K562 (cell line): ENCODE measurements at regions not wholly inside any gene's neighbourhood (a gene's known extent, or its start where the extent isn't known, plus 50 kb on each side); places are given as distances from the start of the nearest gene placed in this dataset.

Experiments used
- ATAC-seq: fragments of 200-7000 bp; cut with Tn5 transposase; 3 replicates; pipeline ENCODE4 v1.9.1; 2020; ENCODE audit warnings: moderate library complexity
- BruUV-seq: library from RNA; stranded (reverse); fragments of 400-500 nt; replicated peaks from 2 replicates; lab custom pipeline; 2021; lab: Mats Ljungman, UMichigan
- CTCF ChIA-PET: fragments of 300-600 bp; formaldehyde crosslinking; extraction: SDS; loops from one replicate; lab custom pipeline; 2021; ENCODE audit warnings: low intra/inter-chr PET ratio; lab: Yijun Ruan, JAX
- POLR2A ChIA-PET: fragments of 300-600, 350-650 bp; sonication (Branson Sonifier 250); formaldehyde crosslinking; extraction: SDS; loops from one replicate; lab custom pipeline; 2021; ENCODE audit warnings: antibody characterized with exemption, inconsistent platforms; lab: Yijun Ruan, JAX
- DNase-seq, 4 experiments: peaks; one replicate each; pipeline versions ENCODE4 v3.0.0 to v3.0.0-alpha.2; 2011 to 2018; ENCODE audit warnings: low spot score in 3 of 4, mixed read lengths in 3 of 4; ENCODE audit errors: extremely low read depth in 1 of 4
- FAIRE-seq: peaks from 2 replicates; lab custom pipeline; 2011; peaks lifted over from hg19 to GRCh38; lab: Jason Lieb, UNC
- H2AFZ ChIP-seq: 2 replicates; pipeline ENCODE4 v1.6.0; 2011; ENCODE audit warnings: low read depth, low read length, control low read depth, inconsistent platforms
- H3K27ac ChIP-seq: fragments of 200-600 bp; 3 replicates; pipeline ENCODE4 v1.8.0; 2011; ENCODE audit warnings: low read depth, mild to moderate bottlenecking, control low read depth, inconsistent platforms, low read length, moderate library complexity, mixed read lengths; ENCODE audit errors: extremely low read depth
- H3K27me3 ChIP-seq, 2 experiments: fragments of 300-600 bp in 1 of 2; 2 replicates in 1 of 2; 3 replicates in 1 of 2; pipeline versions ENCODE4 v1.6.0 to v1.8.0; 2011; ENCODE audit warnings: inconsistent platforms in 2 of 2, low read length in 2 of 2, mild to moderate bottlenecking in 1 of 2, mixed read lengths in 1 of 2, moderate library complexity in 1 of 2; ENCODE audit not compliant: control insufficient read depth in 2 of 2, insufficient read depth in 2 of 2
- H3K36me3 ChIP-seq: fragments of 300-600 bp; 3 replicates; pipeline ENCODE4 v1.8.0; 2011; ENCODE audit warnings: mild to moderate bottlenecking, low read length, inconsistent platforms; ENCODE audit not compliant: control insufficient read depth, insufficient read depth
- H3K4me1 ChIP-seq, 2 experiments: fragments of 200-600 bp in 1 of 2; replicated peaks in 1 of 2; 2 replicates in 1 of 2; 3 replicates in 1 of 2; pipeline versions ENCODE4 v1.5.1 to v1.8.0; 2011; ENCODE audit warnings: inconsistent platforms in 2 of 2, low read length in 2 of 2, mild to moderate bottlenecking in 1 of 2, mixed read lengths in 1 of 2, moderate library complexity in 1 of 2; ENCODE audit not compliant: control insufficient read depth in 2 of 2, insufficient read depth in 2 of 2
- H3K4me2 ChIP-seq: 2 replicates; pipeline ENCODE4 v1.6.1; 2011; ENCODE audit warnings: low read length, control low read depth, inconsistent platforms, mixed read lengths; ENCODE audit not compliant: insufficient read depth
- H3K4me3 ChIP-seq: fragments of 200-600 bp; sonication (generic), shearing (Covaris generic); 2 replicates; pipeline ENCODE4 v1.5.1; 2016; ENCODE audit warnings: control low read depth, inconsistent platforms
- H3K79me2 ChIP-seq: fragments of 200-600 bp; 3 replicates; pipeline ENCODE4 v1.8.0; 2011; ENCODE audit warnings: low read length, inconsistent platforms; ENCODE audit not compliant: control insufficient read depth, insufficient read depth
- H3K9ac ChIP-seq, 2 experiments: 2 replicates each; pipeline versions ENCODE4 v1.6.0 to v1.6.1; 2011; ENCODE audit warnings: low read depth in 2 of 2, low read length in 2 of 2, control low read depth in 1 of 2, inconsistent platforms in 1 of 2, mild to moderate bottlenecking in 1 of 2, mixed read lengths in 1 of 2; ENCODE audit not compliant: insufficient read depth in 1 of 2
- H3K9me1 ChIP-seq: one replicate; pipeline ENCODE4 v1.6.0; 2011; ENCODE audit warnings: inconsistent platforms, mild to moderate bottlenecking, low read length, moderate library complexity; ENCODE audit not compliant: control insufficient read depth, insufficient read depth
- H3K9me3 ChIP-seq: replicated peaks from 2 replicates; pipeline ENCODE4 v1.5.1; 2011; ENCODE audit warnings: low read depth, low read length, inconsistent platforms; ENCODE audit not compliant: control insufficient read depth, insufficient read depth
- H4K20me1 ChIP-seq: replicated peaks from 2 replicates; pipeline ENCODE4 v1.6.1; 2011; ENCODE audit warnings: low read length, inconsistent platforms, mixed read lengths; ENCODE audit not compliant: control insufficient read depth, insufficient read depth
- HNRNPH1 ChIP-seq: fragments of 200-400 bp; formaldehyde crosslinking; optimal IDR thresholded peaks from 2 replicates; pipeline ENCODE3; 2017; ENCODE audit warnings: low read depth, mild to moderate bottlenecking, low read length, moderate library complexity
- MED1 ChIP-seq: sonication (generic); formaldehyde crosslinking; IDR thresholded peaks from 2 replicates; pipeline ENCODE4 v1.8.1; 2023; ENCODE audit warnings: missing genetic modification reagents, borderline replicate concordance
- MTA3 ChIP-seq: fragments of 450-650 bp; formaldehyde crosslinking; IDR thresholded peaks from 2 replicates; pipeline ENCODE4 v1.6.1; 2017; ENCODE audit warnings: mild to moderate bottlenecking, borderline replicate concordance
- NCOA6 ChIP-seq: fragments of 450-650 bp; IDR thresholded peaks from 2 replicates; pipeline ENCODE4 v1.6.1; 2017; ENCODE audit warnings: mild to moderate bottlenecking
- POLR2A ChIP-seq: fragments of 450-650 bp; conservative IDR thresholded peaks from 2 replicates; pipeline ENCODE4 v1.6.1; 2016
- SRSF1 ChIP-seq: fragments of 200-400 bp; formaldehyde crosslinking; IDR thresholded peaks from 2 replicates; pipeline ENCODE4 v1.6.1; 2017; ENCODE audit warnings: mild to moderate bottlenecking, low read depth, low read length, moderate library complexity
- ZBTB34 ChIP-seq: fragments of 250-450 bp; sonication (Bioruptor Pico); IDR thresholded peaks from 2 replicates; pipeline ENCODE4 v1.8.0; 2021; ENCODE audit warnings: mild to moderate bottlenecking, moderate library complexity
- WGBS: fragments of 100-300 bp; shearing (Covaris generic); methylation state at CpG from one replicate; pipeline ENCODE4 v1.1.6; 2016; ENCODE audit warnings: low coverage, mixed read lengths; ENCODE audit not compliant: insufficient coverage; ENCODE audit errors: missing lambda C conversion rate; 5-methylcytosine and 5-hydroxymethylcytosine counted together
- in situ Hi-C: fragments of 300-500 bp; cut with MboI; formaldehyde crosslinking; loops from 4 replicates; pipeline ENCODE4 v1.15.0; 2018; ENCODE audit warnings: inconsistent platforms, mixed read lengths
- intact Hi-C: fragments of 100-400 bp; cut with micrococcal nuclease; formaldehyde crosslinking; loops from 2 replicates; pipeline ENCODE4 v1.14.2; 2022
- TF ChIP-seq, protein P1 (sequence below), 2 experiments: fragments of 450-650 bp; IDR thresholded peaks; 2 replicates each; pipeline ENCODE4 v1.6.1; 2016

DNA sequence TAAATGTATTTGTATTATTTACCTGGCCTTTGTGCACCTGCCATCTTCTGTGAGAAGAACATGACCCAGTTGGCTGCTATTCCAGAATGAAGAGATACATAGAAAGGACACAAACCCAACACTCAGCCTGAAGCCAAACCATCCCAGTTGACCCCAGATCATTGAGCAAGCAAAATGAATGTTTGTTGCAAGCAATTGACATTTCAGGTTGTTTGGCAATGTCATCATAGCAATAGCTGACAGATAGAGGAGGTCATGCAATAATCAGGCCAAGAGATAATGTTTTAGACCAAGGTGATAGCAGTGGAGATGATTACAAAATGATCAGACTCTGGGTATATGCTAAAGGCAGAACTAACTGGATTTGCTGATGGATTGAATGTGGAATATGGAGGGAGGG, 71.2 kb upstream of the TMEM164 start:
- ATAC-seq (no peak), DNase-seq (no peak), FAIRE-seq (no peak)
- BruUV-seq: no TSS peak
- H4K20me1 ChIP-seq: no peaks in the 10 kb centered on the region
- H3K4me2 ChIP-seq: no peak overlapping the region
- no peaks in the 10 kb centered on the region for H3K79me2 ChIP-seq
- no peaks in the 10 kb centered on the region; the same call in 1 of the 2 replicates for H3K9me3 ChIP-seq
- H2AFZ ChIP-seq: no peak overlapping the region
- no peaks in the 10 kb centered on the region for H3K36me3 ChIP-seq
- ChIA-PET POLR2A (no interaction called here), CTCF (no interaction called here)
- no peaks in the 10 kb centered on the region for H3K27me3 ChIP-seq
- intact Hi-C loops: no loop called here
- no peak overlapping the region for H3K4me3 ChIP-seq
- H3K4me1 ChIP-seq: peaks cover 0 to 19% of the 10 kb centered on the region in 2 experiments; a peak in 3 of 5 replicates
- TF ChIP-seq MED1 (CRISPR knock-in tag) (no peak), NCOA6 (no peak), SRSF1 (no peak), MTA3 (no peak)
- TF ChIP-seq, protein P1, sequence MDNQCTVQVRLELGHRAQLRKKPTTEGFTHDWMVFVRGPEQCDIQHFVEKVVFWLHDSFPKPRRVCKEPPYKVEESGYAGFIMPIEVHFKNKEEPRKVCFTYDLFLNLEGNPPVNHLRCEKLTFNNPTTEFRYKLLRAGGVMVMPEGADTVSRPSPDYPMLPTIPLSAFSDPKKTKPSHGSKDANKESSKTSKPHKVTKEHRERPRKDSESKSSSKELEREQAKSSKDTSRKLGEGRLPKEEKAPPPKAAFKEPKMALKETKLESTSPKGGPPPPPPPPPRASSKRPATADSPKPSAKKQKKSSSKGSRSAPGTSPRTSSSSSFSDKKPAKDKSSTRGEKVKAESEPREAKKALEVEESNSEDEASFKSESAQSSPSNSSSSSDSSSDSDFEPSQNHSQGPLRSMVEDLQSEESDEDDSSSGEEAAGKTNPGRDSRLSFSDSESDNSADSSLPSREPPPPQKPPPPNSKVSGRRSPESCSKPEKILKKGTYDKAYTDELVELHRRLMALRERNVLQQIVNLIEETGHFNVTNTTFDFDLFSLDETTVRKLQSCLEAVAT (IDR thresholded peaks at IDR 0.05): no peak
- in situ Hi-C loops: no loop called here
- no peak overlapping the region for H3K9ac ChIP-seq
- no peak overlapping the region for H3K27ac ChIP-seq
- no peaks in the 10 kb centered on the region for H3K9me1 ChIP-seq

GRCh38 chrX:109934434-109934833, 68.5 kb upstream of the TMEM164 start:
- ChIA-PET POLR2A (interaction anchor here (0.6 kb wide), 1 partner anchor 1689 kb away, joined by 5 read pairs; no protein-coding TSS in a partner anchor), CTCF (no interaction called here)
- in situ Hi-C loops (no loop called here), intact Hi-C loops (no loop called here)
- Histone ChIP-seq H3K9ac (no peak overlapping the region), H3K27ac (no peak overlapping the region), H2AFZ (no peak overlapping the region), H3K4me1 (peaks cover 0 to 8% of the 10 kb centered on the region in 2 experiments; a peak in 2 of 5 replicates), H3K27me3 (no peaks in the 10 kb centered on the region), H3K36me3 (no peaks in the 10 kb centered on the region), H3K4me3 (no peak overlapping the region), H3K9me3 (no peaks in the 10 kb centered on the region; the same call in 1 of the 2 replicates), H3K4me2 (no peak overlapping the region), H3K9me1 (no peaks in the 10 kb centered on the region), H4K20me1 (no peaks in the 10 kb centered on the region), H3K79me2 (no peaks in the 10 kb centered on the region)
- FAIRE-seq: no peak
- DNase-seq: no peak
- no peak for TF ChIP-seq POLR2A
- TF ChIP-seq ZBTB34 (CRISPR knock-in tag): no peak
- no peak for TF ChIP-seq HNRNPH1
- ATAC-seq: no peak
- WGBS: 57% methylated on average over 1 of the region's 1 CpG
- BruUV-seq: no TSS peak
